H1 (cell line): ENCODE measurements at regions not wholly inside any gene's neighbourhood (a gene's known extent, or its start where the extent isn't known, plus 50 kb on each side); places are given as distances from the start of the nearest gene placed in this dataset.

Source experiments
- CHD7 ChIP-seq: fragments of 300-600 bp; sonication (generic); IDR thresholded peaks from 2 replicates; pipeline ENCODE4 v1.7.1; 2012; ENCODE audit warnings: low read length, moderate library complexity, mild to moderate bottlenecking, inconsistent platforms; ENCODE audit not compliant: insufficient replicate concordance

GRCh38 chr11:38143852-38144251, 1545.8 kb upstream of the RAG2 start (continued):
- no peak for TF ChIP-seq CHD7
- TF ChIP-seq, all 59 proteins: peak for 0
